ENCODE measurements at regions not wholly inside any gene's neighbourhood (a gene's known extent, or its start where the extent isn't known, plus 50 kb on each side); places are given as distances from the start of the nearest gene placed in this dataset.

DNA sequence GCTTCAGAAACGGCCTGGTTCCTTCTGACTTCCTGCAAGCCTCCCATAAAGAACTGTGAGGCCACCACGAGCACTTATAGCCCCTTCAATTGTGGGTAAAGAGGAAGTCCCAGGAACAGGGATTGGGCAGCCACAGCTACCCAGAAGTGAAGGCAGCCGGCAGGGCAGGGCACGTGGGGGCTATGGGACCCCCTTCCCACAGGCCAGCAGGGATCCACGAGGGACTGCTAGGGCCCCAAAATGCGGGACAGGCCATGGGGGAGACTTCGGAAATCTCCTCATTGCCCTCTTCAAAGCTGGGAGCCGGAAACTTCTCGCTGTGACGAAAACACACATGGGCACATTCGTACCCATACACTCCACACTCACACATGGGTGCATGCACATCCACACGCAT is 196.1 kb upstream of the SALL3 start:
- TF ChIP-seq, protein P1, sequence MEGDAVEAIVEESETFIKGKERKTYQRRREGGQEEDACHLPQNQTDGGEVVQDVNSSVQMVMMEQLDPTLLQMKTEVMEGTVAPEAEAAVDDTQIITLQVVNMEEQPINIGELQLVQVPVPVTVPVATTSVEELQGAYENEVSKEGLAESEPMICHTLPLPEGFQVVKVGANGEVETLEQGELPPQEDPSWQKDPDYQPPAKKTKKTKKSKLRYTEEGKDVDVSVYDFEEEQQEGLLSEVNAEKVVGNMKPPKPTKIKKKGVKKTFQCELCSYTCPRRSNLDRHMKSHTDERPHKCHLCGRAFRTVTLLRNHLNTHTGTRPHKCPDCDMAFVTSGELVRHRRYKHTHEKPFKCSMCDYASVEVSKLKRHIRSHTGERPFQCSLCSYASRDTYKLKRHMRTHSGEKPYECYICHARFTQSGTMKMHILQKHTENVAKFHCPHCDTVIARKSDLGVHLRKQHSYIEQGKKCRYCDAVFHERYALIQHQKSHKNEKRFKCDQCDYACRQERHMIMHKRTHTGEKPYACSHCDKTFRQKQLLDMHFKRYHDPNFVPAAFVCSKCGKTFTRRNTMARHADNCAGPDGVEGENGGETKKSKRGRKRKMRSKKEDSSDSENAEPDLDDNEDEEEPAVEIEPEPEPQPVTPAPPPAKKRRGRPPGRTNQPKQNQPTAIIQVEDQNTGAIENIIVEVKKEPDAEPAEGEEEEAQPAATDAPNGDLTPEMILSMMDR (IDR thresholded peaks at IDR 0.05) = no peak
- no peak for DNase-seq
- Mint-ChIP-seq H3K4me1 (no peaks in the 10 kb centered on the region), H3K36me3 (ENCODE audit: low read depth) (no peaks in the 10 kb centered on the region), H3K9me3 (no peaks in the 10 kb centered on the region), H3K27me3 (ENCODE audit: low read depth, poor library complexity) (peaks cover 3% of the 10 kb centered on the region), H3K4me3 (no peak overlapping the region), H3K27ac (no peak overlapping the region)

DNA sequence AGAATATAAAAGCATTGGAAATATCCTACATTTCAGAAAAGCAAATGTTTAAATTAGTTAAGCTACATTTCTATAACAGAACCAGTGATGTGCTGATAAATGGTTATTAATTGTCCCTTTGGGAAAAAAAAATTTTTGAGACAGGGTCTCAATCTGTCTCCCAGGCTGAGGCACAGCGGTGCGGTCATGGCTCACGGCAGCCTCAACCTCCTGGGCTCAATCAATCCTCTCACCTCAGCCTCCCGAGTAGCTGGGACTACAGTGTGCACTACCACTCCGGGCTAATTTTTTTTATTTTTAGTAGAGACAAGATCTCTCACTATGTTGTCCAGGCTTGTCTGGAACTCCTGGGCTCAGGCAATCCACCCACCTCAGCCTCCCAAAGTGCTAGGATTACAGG is 194.8 kb upstream of the SALL3 start:
- Mint-ChIP-seq H3K9me3 (no peaks in the 10 kb centered on the region), H3K4me1 (no peaks in the 10 kb centered on the region), H3K4me3 (no peak overlapping the region), H3K36me3 (ENCODE audit: low read depth) (no peaks in the 10 kb centered on the region), H3K27me3 (ENCODE audit: low read depth, poor library complexity) (peaks cover 3% of the 10 kb centered on the region), H3K27ac (no peak overlapping the region)
- TF ChIP-seq, protein P1 (IDR thresholded peaks at IDR 0.05) = no peak
- DNase-seq = no peak

DNA sequence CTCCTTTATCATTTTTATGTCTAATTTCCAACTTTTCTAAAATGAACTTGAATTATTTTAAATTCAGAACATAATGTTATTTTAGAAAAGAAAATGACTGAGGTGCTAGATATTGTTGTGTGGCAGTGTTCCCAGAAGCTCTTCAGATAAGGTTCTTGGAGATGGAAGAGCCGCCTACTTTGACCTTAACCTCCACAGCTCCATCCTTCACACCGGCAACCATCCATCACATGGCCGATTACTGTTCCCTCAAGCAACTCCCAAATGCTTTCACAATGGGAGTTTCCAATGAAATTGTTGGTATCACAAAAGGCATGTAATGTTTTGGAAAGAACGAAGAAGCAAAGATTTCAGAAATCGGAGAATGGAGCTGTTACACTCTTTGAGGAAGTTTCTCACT is 193.9 kb upstream of the SALL3 start:
- Mint-ChIP-seq H3K4me1 (no peaks in the 10 kb centered on the region), H3K4me3 (no peak overlapping the region), H3K27ac (no peak overlapping the region), H3K27me3 (ENCODE audit: low read depth, poor library complexity) (peaks cover 3% of the 10 kb centered on the region), H3K9me3 (no peaks in the 10 kb centered on the region), H3K36me3 (ENCODE audit: low read depth) (no peaks in the 10 kb centered on the region)
- TF ChIP-seq, protein P1 (IDR thresholded peaks at IDR 0.05) = no peak
- DNase-seq = no peak

DNA sequence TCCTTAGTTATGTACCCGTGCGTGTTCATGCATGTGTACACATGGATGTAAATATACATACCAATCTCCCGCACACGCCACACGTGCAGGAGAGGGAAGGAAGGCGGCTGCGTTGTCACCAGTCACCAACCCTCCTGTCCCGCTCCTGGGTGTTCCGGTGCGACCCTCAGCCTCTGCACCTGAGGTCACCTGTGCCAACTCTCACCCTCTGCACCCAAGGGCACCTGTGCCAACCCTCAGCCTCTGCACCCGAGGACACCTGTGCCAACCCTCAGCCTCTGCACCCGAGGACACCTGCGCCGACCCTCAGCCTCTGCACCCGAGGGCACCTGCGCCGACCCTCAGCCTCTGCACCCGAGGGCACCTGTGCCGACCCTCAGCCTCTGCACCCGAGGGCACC is 192.8 kb upstream of the SALL3 start:
- H3K27me3 Mint-ChIP-seq (ENCODE audit: low read depth, poor library complexity) = no peaks in the 10 kb centered on the region
- no peaks in the 10 kb centered on the region for H3K36me3 Mint-ChIP-seq (ENCODE audit: low read depth)
- no peak for DNase-seq
- TF ChIP-seq, protein P1 (IDR thresholded peaks at IDR 0.05) = no peak
- no peaks in the 10 kb centered on the region for H3K9me3 Mint-ChIP-seq
- no peak overlapping the region for H3K4me3 Mint-ChIP-seq
- no peaks in the 10 kb centered on the region for H3K4me1 Mint-ChIP-seq
- no peak overlapping the region for H3K27ac Mint-ChIP-seq

DNA sequence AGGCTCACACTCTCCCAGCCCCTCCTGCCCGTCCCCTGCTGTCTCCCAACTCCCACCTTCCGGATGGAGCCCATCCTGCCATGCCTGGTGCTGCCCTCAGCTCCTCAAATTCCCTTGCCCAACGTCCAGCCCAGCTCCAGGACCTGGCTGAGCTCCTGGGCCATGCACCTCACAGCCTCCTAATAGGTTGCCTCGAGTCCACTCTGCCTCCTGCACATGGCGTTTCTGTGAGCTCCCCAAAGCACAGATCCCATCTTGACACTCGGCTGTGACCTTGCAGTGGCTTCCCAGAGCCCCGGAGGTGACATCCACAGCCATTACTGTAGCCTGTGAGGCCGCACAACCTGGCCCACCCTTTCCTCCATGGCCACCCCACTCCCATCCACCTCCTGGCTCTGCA is 191.9 kb upstream of the SALL3 start:
- Mint-ChIP-seq H3K9me3 (no peaks in the 10 kb centered on the region), H3K27ac (no peak overlapping the region), H3K27me3 (ENCODE audit: low read depth, poor library complexity) (no peaks in the 10 kb centered on the region), H3K4me3 (no peak overlapping the region), H3K36me3 (ENCODE audit: low read depth) (no peaks in the 10 kb centered on the region), H3K4me1 (no peaks in the 10 kb centered on the region)
- TF ChIP-seq, protein P1 (IDR thresholded peaks at IDR 0.05) = no peak
- DNase-seq = no peak

DNA sequence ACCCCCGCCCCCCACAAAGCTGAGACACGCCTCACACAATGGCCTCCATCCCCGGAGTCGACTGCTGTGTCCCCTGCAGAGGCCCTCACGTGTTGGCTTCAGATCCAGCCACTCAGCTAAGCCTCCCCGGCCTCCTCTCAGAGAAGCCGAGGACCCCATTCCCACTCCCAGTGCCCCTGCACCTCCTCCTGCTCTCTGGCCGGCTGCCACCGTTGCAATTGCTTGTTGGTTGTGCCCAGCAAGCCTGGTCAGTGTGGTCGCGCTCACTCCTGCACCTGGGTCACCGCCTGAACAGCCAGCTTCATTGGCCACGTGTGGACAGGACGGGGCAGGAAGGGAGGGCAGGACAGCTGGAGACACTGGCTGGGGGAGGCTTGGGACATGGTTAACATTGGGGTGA is 191.5 kb upstream of the SALL3 start:
- Mint-ChIP-seq H3K27ac (no peak overlapping the region), H3K36me3 (ENCODE audit: low read depth) (no peaks in the 10 kb centered on the region), H3K27me3 (ENCODE audit: low read depth, poor library complexity) (no peaks in the 10 kb centered on the region), H3K9me3 (no peaks in the 10 kb centered on the region), H3K4me3 (no peak overlapping the region), H3K4me1 (no peaks in the 10 kb centered on the region)
- DNase-seq = no peak
- TF ChIP-seq, protein P1 (IDR thresholded peaks at IDR 0.05) = no peak
